SU-DHL-6 (cell line): ENCODE measurements at regions not wholly inside any gene's neighbourhood (a gene's known extent, or its start where the extent isn't known, plus 50 kb on each side); places are given as distances from the start of the nearest gene placed in this dataset.

Experiments used
- H2AFZ ChIP-seq: fragments of 200-600 bp; sonication (generic); 2 replicates; pipeline ENCODE4 v1.6.1; 2014; ENCODE audit warnings: low read depth, mild to moderate bottlenecking, moderate library complexity, mixed read lengths, antibody characterized with exemption, low read length; ENCODE audit not compliant: severe bottlenecking
- H3F3A ChIP-seq: fragments of 200-600 bp; shearing (Covaris generic); 2 replicates; pipeline ENCODE4 v1.6.0; 2016; ENCODE audit warnings: antibody characterized with exemption, mild to moderate bottlenecking; ENCODE audit not compliant: insufficient read depth
- H3K27ac ChIP-seq: fragments of 200-600 bp; sonication (generic); 2 replicates; pipeline ENCODE4 v1.5.1; 2016; ENCODE audit warnings: low read depth, mild to moderate bottlenecking, low read length, moderate library complexity, mixed read lengths
- H3K27me3 ChIP-seq: fragments of 200-600 bp; sonication (generic), shearing (Covaris generic); 2 replicates; pipeline ENCODE4 v1.6.0; 2014; ENCODE audit warnings: mild to moderate bottlenecking, low read length
- H3K36me3 ChIP-seq: fragments of 200-600 bp; sonication (generic); 2 replicates; pipeline ENCODE4 v1.6.1; 2014; ENCODE audit warnings: mild to moderate bottlenecking, low read length, mixed read lengths
- H3K4me2 ChIP-seq: fragments of 300-600, 200-600 bp; shearing (Covaris generic), sonication (generic); 2 replicates; pipeline ENCODE4 v1.6.0; 2014; ENCODE audit warnings: low read length, low read depth, mild to moderate bottlenecking; ENCODE audit not compliant: poor library complexity, severe bottlenecking
- H3K4me3 ChIP-seq: fragments of 200-600 bp; sonication (generic); 2 replicates; pipeline ENCODE4 v1.5.1; 2014; ENCODE audit warnings: antibody characterized with exemption, low read length, mild to moderate bottlenecking, mixed read lengths; ENCODE audit not compliant: insufficient read depth, poor library complexity, severe bottlenecking
- H3K79me2 ChIP-seq: fragments of 200-600 bp; sonication (generic); 2 replicates; pipeline ENCODE4 v1.6.1; 2014; ENCODE audit warnings: mild to moderate bottlenecking, low read length, moderate library complexity; ENCODE audit not compliant: insufficient read depth
- H3K9ac ChIP-seq: fragments of 200-600 bp; sonication (generic); 2 replicates; pipeline ENCODE4 v1.7.0; 2014; ENCODE audit warnings: mild to moderate bottlenecking, low read length
- H3K9me2 ChIP-seq: fragments of 200-600 bp; sonication (generic); replicated peaks from 2 replicates; pipeline ENCODE4 v1.6.1; 2014; ENCODE audit warnings: low read length; ENCODE audit not compliant: insufficient read depth
- H3K9me3 ChIP-seq: fragments of 200-600 bp; sonication (generic); 2 replicates; pipeline ENCODE4 v1.6.1; 2014; ENCODE audit warnings: low read length, mixed read lengths; ENCODE audit not compliant: insufficient read depth
- H4K20me1 ChIP-seq: fragments of 200-600 bp; sonication (generic); 2 replicates; pipeline ENCODE4 v1.6.1; 2014; ENCODE audit warnings: low read depth, mild to moderate bottlenecking, antibody characterized with exemption, low read length, moderate library complexity, mixed read lengths
- CTCF ChIP-seq: fragments of 200-600 bp; sonication (generic); IDR thresholded peaks from one replicate; pipeline ENCODE4 v1.5.1; 2017; ENCODE audit warnings: antibody characterized with exemption, mild to moderate bottlenecking, low read length, moderate library complexity; ENCODE audit not compliant: insufficient read depth, poor library complexity, severe bottlenecking
- EZH2phosphoT487 ChIP-seq: fragments of 200-600 bp; sonication (generic), shearing (Covaris generic); conservative IDR thresholded peaks from 2 replicates; pipeline ENCODE4 v1.6.1; 2018; ENCODE audit warnings: mild to moderate bottlenecking, antibody characterized with exemption, low read length, moderate library complexity, mixed read lengths

DNA sequence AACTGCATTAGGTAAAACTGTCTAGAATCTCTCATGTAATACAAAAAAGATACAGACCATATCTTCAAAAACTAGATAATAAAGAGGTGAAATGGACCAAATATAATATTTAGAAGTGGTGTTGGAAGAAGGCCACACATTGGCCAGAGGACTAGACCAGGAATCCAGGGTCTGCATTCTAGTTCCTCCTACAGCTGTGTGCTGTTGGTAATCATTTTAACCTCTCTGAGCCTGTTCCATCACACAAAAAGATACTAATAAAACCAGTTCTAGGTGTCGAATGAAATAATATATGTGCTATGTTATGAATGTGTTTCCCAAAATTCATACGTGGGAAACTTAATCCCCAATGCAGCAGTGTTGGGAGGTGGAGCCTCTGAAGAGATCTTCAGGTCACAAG lies 111.6 kb upstream of the RREB1 start:
- no peak overlapping the region for H3K4me2 ChIP-seq
- H3K9me3 ChIP-seq, result no peaks in the 10 kb centered on the region
- H3F3A ChIP-seq, result no peaks in the 10 kb centered on the region
- H2AFZ ChIP-seq, result no peak overlapping the region
- H4K20me1 ChIP-seq, result no peaks in the 10 kb centered on the region
- no peaks in the 10 kb centered on the region for H3K9me2 ChIP-seq
- H3K9ac ChIP-seq, result no peak overlapping the region
- H3K27me3 ChIP-seq, result no peaks in the 10 kb centered on the region
- no peaks in the 10 kb centered on the region for H3K79me2 ChIP-seq
- H3K27ac ChIP-seq, result no peak overlapping the region
- no peaks in the 10 kb centered on the region for H3K36me3 ChIP-seq
- no peak overlapping the region for H3K4me3 ChIP-seq
- TF ChIP-seq EZH2phosphoT487, result no peak
- no peak for TF ChIP-seq CTCF

DNA sequence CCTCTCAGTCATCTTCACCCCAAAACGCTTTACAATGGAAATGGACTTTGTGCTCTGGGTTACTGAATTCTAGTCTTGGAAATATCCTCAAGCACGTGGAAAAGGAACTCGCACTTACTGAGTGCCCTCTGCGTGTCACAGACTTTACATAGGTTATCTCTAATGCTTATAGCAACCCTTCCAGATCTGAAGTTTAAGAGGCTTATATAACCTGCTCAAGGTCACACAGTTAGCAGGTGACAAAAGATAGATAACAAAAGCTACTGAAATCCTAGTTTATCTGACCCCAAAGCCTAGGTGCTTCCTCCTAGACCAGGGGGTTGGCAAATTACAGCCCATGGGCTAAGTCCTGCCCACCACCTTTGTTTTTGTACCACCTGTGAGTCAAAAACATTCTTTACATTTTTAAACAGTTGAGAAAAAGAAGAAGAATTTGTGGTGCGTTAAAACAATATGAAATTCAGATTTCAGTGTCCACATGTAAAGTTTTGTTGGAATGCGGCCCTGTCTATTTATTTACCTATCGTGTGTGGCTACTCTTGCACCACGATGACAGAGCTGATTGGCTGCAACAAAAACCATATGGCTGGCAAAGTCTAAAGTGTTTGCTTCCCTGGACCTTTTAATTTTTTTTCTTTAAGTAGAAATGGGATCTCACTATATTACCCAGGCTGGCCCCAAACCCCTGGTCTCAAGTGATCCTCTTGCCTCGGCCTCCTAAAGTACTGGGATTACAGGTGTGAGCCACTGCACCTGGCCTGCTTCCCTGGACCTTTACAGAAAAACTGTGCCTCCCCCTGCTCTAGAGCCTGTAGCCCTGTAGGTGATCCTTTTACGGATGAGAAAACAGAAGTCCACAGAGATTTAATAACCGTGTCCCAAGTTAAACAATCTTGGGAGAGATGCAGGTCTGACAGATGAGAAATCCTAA lies 110.2 kb upstream of the RREB1 start:
- Histone ChIP-seq H3K27me3 (no peaks in the 10 kb centered on the region), H3K36me3 (no peaks in the 10 kb centered on the region), H3K9me2 (no peaks in the 10 kb centered on the region), H2AFZ (no peak overlapping the region), H3K9me3 (no peaks in the 10 kb centered on the region), H3K27ac (no peak overlapping the region), H3K79me2 (no peaks in the 10 kb centered on the region), H4K20me1 (no peaks in the 10 kb centered on the region), H3K4me3 (no peak overlapping the region), H3F3A (no peaks in the 10 kb centered on the region), H3K4me2 (no peak overlapping the region), H3K9ac (no peak overlapping the region)
- TF ChIP-seq EZH2phosphoT487, result no peak
- no peak for TF ChIP-seq CTCF

- no peaks in the 10 kb centered on the region for H3K36me3 ChIP-seq
- H3K27ac ChIP-seq, result no peak overlapping the region
- H2AFZ ChIP-seq, result no peak overlapping the region
- H3K9ac ChIP-seq, result no peak overlapping the region
- H3K9me2 ChIP-seq, result no peaks in the 10 kb centered on the region
- H4K20me1 ChIP-seq, result no peaks in the 10 kb centered on the region
- no peak overlapping the region for H3K4me3 ChIP-seq
- H3K4me2 ChIP-seq, result no peak overlapping the region
- no peak for TF ChIP-seq CTCF
- no peak for TF ChIP-seq EZH2phosphoT487
- no peaks in the 10 kb centered on the region for H3K79me2 ChIP-seq
- H3K27me3 ChIP-seq, result no peaks in the 10 kb centered on the region
- H3K9me3 ChIP-seq, result no peaks in the 10 kb centered on the region
- H3F3A ChIP-seq, result no peaks in the 10 kb centered on the region
Measured at GRCh38 chr6:6998194-6998569, 109.6 kb upstream of the RREB1 start.
